ENCODE measurements at regions not wholly inside any gene's neighbourhood (a gene's known extent, or its start where the extent isn't known, plus 50 kb on each side); places are given as distances from the start of the nearest gene placed in this dataset.
A peak's percentile ranks its signal among the peaks of the same experiment; 100 is the strongest.

DNA sequence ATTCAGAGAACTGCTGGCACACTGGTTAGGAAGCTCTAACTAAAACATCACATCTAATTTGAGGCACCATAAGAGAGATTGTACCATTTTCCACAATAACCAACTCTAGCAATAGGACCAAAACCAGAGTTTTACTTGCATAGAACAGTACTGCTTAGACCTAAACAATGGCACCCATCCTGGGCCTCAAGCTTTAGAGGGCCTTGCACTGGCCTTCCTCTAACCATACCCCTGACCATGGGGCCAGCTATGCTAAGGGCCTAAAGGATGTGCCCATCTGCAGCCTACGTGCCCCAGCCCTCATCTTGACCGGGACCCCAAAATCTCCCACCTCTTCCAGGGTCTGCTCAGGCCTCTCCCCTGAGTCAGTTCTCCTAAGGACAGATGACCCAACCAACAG, 74.4 kb upstream of the ARHGAP32 start:
- DNase-seq (ENCODE audit: low spot score in 2 of 2): no peak
- WGBS, 2 donors: 95 to 100% methylated on average over 2 of the region's 2 CpGs
- Histone ChIP-seq H3K27me3 (no peaks in the 10 kb centered on the region), H3K4me3 (no peak overlapping the region), H3K9me3 (no peaks in the 10 kb centered on the region), H3K36me3 (no peaks in the 10 kb centered on the region), H3K27ac (no peak overlapping the region), H3K4me1 (peaks cover 0 to 4% (median 0%) of the 10 kb centered on the region in 4 donors)
- TF ChIP-seq POLR2A (IDR thresholded peaks at IDR 0.05): no peak
- no peak for TF ChIP-seq EP300 (IDR thresholded peaks at IDR 0.05)
- TF ChIP-seq, protein P1, sequence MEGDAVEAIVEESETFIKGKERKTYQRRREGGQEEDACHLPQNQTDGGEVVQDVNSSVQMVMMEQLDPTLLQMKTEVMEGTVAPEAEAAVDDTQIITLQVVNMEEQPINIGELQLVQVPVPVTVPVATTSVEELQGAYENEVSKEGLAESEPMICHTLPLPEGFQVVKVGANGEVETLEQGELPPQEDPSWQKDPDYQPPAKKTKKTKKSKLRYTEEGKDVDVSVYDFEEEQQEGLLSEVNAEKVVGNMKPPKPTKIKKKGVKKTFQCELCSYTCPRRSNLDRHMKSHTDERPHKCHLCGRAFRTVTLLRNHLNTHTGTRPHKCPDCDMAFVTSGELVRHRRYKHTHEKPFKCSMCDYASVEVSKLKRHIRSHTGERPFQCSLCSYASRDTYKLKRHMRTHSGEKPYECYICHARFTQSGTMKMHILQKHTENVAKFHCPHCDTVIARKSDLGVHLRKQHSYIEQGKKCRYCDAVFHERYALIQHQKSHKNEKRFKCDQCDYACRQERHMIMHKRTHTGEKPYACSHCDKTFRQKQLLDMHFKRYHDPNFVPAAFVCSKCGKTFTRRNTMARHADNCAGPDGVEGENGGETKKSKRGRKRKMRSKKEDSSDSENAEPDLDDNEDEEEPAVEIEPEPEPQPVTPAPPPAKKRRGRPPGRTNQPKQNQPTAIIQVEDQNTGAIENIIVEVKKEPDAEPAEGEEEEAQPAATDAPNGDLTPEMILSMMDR (IDR thresholded peaks at IDR 0.05): no peak

GRCh38 chr11:129265125-129265788, 73.1 kb upstream of the ARHGAP32 start:
- H3K4me1 ChIP-seq: peaks cover 0 to 15% (median 3%) of the 10 kb centered on the region in 4 donors
- H3K27ac ChIP-seq: no peak overlapping the region
- TF ChIP-seq POLR2A (IDR thresholded peaks at IDR 0.05) (no peak), EP300 (IDR thresholded peaks at IDR 0.05) (no peak)
- TF ChIP-seq, protein P1 (IDR thresholded peaks at IDR 0.05): no peak
- H3K36me3 ChIP-seq: no peaks in the 10 kb centered on the region
- no peak for DNase-seq (ENCODE audit: low spot score in 2 of 2)
- H3K4me3 ChIP-seq: no peak overlapping the region
- WGBS, 2 donors: 83 to 84% methylated on average over 5 of the region's 5 CpGs
- no peaks in the 10 kb centered on the region for H3K27me3 ChIP-seq
- no peaks in the 10 kb centered on the region for H3K9me3 ChIP-seq

DNA sequence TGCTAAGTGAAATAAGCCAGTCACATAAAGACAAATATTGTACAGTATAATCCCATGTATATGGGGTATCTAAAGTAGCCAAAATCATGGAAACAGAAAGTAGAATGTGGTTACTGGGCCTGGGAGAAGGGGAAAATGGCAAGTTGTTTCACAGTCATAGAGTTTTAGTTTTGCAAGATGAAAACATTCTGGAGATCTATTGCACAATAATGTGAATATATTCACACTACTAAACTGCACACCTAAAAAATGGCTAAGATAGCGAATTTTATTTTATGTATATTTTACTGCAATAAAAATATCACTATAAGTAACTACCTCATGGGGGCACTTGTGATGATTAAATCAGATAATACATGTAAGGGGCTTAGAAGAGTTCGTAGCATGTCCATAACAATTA, 72.0 kb upstream of the ARHGAP32 start:
- no peaks in the 10 kb centered on the region for H3K9me3 ChIP-seq
- no peak for DNase-seq (ENCODE audit: low spot score in 2 of 2)
- H3K4me3 ChIP-seq: no peak overlapping the region
- H3K27me3 ChIP-seq: no peaks in the 10 kb centered on the region
- WGBS, 2 donors: 96 to 99% methylated on average over 2 of the region's 2 CpGs
- TF ChIP-seq, protein P1 (IDR thresholded peaks at IDR 0.05): no peak
- TF ChIP-seq EP300 (IDR thresholded peaks at IDR 0.05): no peak
- no peak for TF ChIP-seq POLR2A (IDR thresholded peaks at IDR 0.05)
- peaks cover 0 to 27% (median 3%) of the 10 kb centered on the region in 4 donors for H3K4me1 ChIP-seq
- H3K36me3 ChIP-seq: no peaks in the 10 kb centered on the region
- H3K27ac ChIP-seq: no peak overlapping the region

DNA sequence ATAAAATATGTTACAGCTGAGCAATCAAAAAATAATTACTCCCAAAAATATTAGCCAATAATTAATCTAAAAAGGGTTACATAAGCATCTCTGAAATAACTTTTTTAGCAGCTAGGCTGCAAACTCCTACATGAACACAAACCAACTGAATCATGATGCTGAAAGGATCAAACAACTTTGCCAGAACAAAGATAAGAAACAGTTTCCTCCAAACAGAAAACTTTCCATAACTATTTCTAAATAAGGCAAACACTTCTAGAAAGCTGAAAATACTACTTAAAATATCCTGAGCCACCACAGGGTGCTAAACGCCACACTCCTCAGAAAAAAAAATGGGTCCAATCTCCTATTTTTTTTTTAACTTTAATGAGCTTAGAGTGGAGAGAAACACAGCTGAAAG, 68.6 kb upstream of the ARHGAP32 start:
- 73 to 74% methylated on average over 1 of the region's 1 CpG for WGBS, 2 donors
- no peak for DNase-seq (ENCODE audit: low spot score in 2 of 2)
- TF ChIP-seq, protein P1 (IDR thresholded peaks at IDR 0.05): no peak
- no peak for TF ChIP-seq POLR2A (IDR thresholded peaks at IDR 0.05)
- no peak for TF ChIP-seq EP300 (IDR thresholded peaks at IDR 0.05)
- no peaks in the 10 kb centered on the region for H3K36me3 ChIP-seq
- H3K27me3 ChIP-seq: no peaks in the 10 kb centered on the region
- H3K9me3 ChIP-seq: no peaks in the 10 kb centered on the region
- H3K4me1 ChIP-seq: peaks cover 0 to 29% (median 3%) of the 10 kb centered on the region in 4 donors
- H3K4me3 ChIP-seq: no peak overlapping the region
- H3K27ac ChIP-seq: no peak overlapping the region

- Histone ChIP-seq H3K9me3 (no peaks in the 10 kb centered on the region), H3K36me3 (no peaks in the 10 kb centered on the region), H3K4me3 (no peak overlapping the region), H3K4me1 (peaks cover 0 to 29% (median 3%) of the 10 kb centered on the region in 4 donors), H3K27me3 (no peaks in the 10 kb centered on the region), H3K27ac (no peak overlapping the region)
- TF ChIP-seq, protein P1 (IDR thresholded peaks at IDR 0.05): no peak
- TF ChIP-seq EP300 (IDR thresholded peaks at IDR 0.05): peak; percentile 29 to 68
- 46 to 53% methylated on average over 3 of the region's 3 CpGs for WGBS, 2 donors
- DNase-seq (ENCODE audit: low spot score in 2 of 2): no peak
Observed at GRCh38 chr11:129259931-129260348, 67.8 kb upstream of the ARHGAP32 start.
